NCI-H2196 treated with DMSO at 0.1 percent for 48 hours (cell line): ENCODE measurements at regions not wholly inside any gene's neighbourhood (a gene's known extent, or its start where the extent isn't known, plus 50 kb on each side); places are given as distances from the start of the nearest gene placed in this dataset.
"Not testable (repeated sequence)": the region's sequence is repeated elsewhere in the genome, so short reads cannot be mapped to it uniquely, and the experiment has no call there.

ENCODE experiments used
- DNase-seq: peaks from one replicate; lab custom pipeline; 2025; ENCODE audit not compliant: unreplicated experiment; lab: John Stamatoyannopoulos, UW

GRCh38 chr7:69373171-69374043, 224.9 kb upstream of the AUTS2 start:
- no peak for DNase-seq

GRCh38 chr7:69374044-69374425, 224.2 kb upstream of the AUTS2 start:
- no peak for DNase-seq

- DNase-seq = no peak
Observed at GRCh38 chr7:69377191-69377590, 221.1 kb upstream of the AUTS2 start.

- no peak for DNase-seq
Observed at GRCh38 chr7:69388452-69389137, 209.7 kb upstream of the AUTS2 start.

- no peak for DNase-seq
Observed at GRCh38 chr7:69389216-69389615, 209.1 kb upstream of the AUTS2 start.

DNA sequence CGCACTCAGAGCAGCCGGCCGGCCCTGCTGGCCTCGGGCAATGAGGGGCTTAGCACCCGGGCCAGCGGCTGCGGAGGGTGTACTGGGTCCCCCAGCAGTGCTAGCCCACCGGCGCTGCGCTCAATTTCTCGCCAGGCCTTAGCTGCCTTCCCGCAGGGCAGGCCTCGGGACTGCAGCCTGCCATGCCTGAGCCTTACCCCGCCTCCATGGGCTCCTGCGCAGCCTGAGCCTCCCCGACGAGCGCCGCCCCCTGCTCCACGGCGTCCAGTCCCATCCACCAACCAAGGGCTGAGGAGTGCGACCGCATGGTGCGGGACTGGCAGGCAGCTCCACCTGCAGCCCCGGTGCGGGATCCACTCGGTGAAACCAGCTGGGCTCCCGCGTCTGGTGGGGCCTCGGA, 204.4 kb upstream of the AUTS2 start:
- not testable (repeated sequence) for DNase-seq

- DNase-seq = no peak
Observed at GRCh38 chr7:69395061-69395714, 203.1 kb upstream of the AUTS2 start.

- no peak for DNase-seq
Observed at GRCh38 chr7:69398986-69399385, 199.3 kb upstream of the AUTS2 start.

DNA sequence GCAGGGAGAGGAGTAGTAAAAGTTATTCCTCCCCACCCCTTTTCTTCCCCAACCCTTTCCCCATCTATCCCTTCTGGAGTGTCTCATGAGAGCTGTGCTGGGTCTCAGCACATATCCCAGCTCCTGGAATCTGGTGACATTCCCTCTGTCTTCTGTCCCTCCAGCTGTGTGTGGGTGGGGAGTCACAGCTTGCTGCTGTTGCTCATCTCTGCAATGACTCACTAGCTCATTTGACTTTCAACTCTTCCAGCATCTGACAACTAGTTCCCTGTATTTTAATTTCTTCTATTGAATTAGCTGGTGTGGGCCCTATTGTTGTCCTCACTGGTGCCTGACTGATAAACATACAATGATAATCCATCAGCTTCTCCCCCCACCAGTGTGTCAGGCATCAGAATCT, 198.9 kb upstream of the AUTS2 start:
- no peak for DNase-seq

GRCh38 chr7:69402696-69403095, 195.6 kb upstream of the AUTS2 start:
- DNase-seq = no peak

DNA sequence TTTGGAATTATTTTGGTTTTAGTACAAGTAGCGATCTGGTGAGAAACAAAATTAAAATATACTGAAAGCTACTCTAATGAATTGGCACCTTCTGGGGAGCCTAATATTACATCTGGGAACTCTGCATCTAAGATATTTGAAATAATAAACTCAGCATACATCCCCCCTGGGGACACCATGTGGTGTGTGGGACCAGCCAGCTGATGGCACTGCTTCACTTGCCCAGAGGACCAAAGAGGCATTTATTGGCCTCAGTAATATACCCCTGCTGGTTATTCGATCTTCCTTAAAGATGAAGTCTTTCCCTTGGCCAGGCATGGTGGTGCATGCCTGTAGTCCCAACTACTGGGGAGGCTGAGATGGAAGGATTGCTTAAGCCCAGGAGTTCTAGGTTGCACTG, 195.1 kb upstream of the AUTS2 start:
- DNase-seq = no peak

DNA sequence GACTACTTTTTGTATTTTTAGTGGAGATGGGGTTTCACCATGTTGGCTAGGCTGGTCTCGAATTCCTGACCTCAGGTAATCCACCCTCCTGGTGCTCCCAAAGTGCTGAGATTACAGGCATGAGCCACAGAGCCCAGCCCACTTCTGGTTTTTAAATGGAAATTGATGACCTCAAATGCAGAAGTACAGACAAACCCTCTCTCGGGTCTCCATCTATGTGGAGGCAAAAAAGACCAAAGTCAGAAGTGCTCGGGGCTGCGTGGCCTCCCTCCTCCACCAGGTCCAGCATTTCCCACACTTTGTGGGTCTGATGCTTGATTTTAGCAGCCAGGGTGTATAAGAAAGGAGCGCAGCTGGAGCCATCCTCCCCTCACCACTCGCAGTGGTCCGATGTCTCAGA, 187.3 kb upstream of the AUTS2 start:
- no peak for DNase-seq

DNA sequence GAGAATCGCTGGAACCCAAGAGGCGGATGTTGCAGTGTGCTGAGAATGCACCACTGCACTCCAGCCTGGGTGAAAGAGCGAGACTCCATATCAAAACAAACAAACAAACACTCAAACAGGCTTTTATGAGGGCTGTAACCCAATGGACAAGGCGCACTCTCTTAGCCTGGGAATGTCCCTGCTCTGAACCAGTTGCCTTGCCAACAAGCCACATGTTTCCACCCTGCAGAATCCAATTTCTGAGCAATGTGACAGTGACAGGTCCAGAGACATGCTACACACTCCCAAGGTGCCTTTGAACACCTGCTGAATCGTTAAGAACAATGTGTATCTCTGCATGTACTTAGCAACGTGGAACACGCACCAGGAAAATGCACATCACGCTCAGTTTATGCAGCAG, 186.8 kb upstream of the AUTS2 start:
- DNase-seq = no peak

DNA sequence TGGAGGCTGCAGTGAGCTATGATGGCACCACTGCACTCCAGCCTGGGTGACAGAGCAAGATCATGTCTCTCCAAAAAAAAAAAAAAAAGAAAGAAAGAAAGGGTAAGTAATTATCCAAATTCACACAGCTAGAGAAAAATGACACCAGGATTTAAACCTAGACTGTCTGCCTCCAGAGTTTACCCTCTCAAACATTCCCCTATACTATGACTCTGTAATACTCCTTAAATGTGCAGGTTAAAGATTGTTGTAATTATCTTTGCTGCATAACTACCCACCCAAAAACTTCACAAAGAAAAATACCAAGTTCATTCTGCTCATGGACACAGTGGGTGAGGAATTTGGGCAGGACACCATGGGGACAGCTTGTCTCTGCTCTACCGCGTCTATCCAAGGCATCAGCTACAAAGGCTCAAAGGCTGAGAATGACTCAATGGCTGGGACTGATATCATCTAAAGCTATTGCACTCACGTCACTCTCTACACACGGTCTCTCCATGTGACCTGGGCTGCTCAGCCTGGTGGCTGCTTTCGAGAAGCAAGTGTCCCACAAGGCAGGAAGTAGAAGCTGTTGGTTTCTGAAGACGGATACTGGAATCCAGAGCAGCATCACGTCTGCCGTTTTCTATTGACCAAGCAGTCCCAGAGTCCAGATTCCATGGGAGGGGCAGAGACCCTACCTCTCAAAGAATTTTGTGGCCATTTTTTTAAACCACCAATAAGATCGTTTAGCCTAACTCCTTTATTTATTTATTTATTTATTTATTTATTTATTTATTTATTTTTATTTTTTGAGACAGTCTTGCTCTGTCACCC, 185.7 kb upstream of the AUTS2 start:
- no peak for DNase-seq

- DNase-seq = no peak
Observed at GRCh38 chr7:69414555-69414954, 183.7 kb upstream of the AUTS2 start.

DNA sequence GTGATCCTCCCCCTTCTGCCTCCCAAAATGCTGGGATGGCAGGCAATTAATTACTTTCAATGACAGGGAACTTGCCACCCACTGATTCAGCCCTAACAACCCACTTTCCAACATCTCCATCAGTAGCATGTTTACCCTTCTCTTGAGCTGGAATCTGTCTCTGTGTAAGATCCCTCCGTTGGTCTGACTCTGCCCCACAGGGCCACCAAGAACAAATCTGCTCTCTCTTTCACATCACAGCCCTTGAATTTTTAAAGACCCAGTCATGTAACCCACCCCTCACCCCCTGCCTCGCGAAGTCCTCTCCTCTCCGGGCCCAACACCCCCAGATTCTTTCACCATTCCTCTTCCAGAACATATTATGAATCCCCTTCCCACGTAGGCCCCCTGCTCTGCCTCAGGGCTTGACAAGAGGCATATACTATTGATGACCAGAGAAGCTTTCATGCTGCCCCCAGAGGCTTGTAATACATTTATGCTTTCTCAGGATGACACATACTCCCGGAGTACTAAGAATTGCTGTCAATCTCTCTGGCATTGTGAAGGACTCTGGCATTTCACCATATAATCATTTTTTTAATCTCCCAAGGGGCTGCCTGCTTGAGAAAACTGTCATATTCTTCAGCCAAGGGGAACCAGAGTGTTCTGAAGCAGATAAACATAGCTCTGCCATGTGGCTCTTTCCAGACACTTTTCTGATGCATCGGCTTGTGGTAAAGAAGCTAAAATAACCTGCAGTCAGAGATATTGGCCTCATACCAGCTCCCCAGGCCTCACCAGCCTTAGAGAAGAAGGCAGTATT, 179.2 kb upstream of the AUTS2 start:
- no peak for DNase-seq

DNA sequence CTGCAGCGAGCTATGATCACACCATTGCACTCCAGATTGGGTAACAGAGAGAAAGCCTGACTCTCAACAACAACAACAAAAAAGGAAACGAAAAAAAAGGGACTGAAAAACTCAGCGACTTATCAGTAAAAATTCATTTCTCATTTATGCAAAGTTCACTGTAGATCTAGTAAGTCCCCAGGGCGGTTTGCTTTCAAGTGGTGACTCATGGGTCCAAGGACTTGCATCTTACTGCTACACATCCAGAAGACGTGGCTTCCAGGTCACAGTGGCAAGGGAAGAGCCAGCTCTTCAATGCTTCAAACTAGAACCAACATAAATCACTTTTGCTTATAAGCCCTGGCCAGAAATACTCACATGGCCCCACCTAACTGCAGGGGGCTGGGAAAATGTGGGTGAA, 178.3 kb upstream of the AUTS2 start:
- no peak for DNase-seq

DNA sequence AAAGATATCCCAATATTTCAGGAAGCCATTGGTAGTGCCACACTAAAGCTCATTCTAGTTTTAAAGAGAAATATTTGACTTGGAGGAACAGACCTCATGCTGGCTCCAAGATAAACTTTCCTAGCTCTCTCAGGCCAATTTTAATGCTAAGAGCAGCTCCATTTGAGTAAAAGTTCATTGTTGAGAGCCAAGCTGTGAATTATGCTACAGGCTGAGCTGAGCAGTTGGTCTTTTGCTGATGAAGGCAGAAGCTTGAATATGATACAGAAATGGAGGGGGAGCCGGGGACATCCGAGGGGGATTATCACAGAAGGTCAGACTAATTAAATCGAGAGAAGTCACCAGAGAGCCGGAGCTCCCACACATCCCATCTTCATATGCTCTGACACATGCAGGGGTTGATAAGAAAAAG, 175.7 kb upstream of the AUTS2 start:
- no peak for DNase-seq

DNA sequence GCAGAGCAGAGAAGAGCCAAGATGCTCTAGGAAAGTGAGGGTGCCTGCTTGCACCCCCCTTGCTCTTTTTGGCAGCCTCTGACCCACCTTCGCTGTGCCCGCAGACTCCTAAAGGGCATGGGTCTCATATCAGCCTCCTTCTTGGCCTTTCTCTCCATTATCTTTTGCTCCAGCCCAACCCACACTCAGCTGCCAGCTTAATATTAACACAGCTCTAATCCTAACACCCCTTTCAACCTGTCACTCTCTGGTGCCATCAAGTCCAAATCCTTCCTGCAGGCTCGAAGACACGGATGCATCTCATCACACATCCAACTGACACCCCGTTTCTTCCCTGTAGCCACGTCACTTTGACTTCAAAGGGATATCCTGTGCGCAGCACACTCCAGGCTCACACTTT, 171.6 kb upstream of the AUTS2 start:
- DNase-seq = no peak

GRCh38 chr7:69428089-69428488, 170.2 kb upstream of the AUTS2 start:
- no peak for DNase-seq
